ENCODE measurements at regions not wholly inside any gene's neighbourhood (a gene's known extent, or its start where the extent isn't known, plus 50 kb on each side); places are given as distances from the start of the nearest gene placed in this dataset.
A peak's percentile ranks its signal among the peaks of the same experiment; 100 is the strongest.

DNA sequence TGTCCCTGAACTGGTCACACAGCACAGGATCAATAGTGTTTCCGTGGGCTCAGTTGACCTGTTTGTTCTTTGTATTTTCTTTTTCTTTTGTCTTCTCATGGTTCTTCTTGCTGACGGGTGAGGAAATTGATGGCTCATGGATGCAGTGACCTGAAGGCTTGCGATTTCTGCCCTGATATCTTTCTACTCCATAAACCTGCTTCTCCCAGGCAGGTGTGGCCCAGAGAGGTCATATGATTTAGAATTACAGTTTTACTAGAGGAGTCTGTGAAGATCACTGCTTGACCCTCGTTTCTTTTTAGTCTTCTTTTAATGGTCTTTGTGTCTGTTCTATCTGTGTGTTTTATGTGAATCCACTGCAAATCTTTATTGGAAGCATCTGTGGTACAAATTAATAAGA lies 195.1 kb upstream of the KLF6 start:
- Histone ChIP-seq H3K4me3 (ENCODE audit: low read depth in 1 of 2, low read length in 2 of 2) (no peak overlapping the region), H3K9ac (ENCODE audit: low read depth, low read length) (peak overlapping the region; percentile 42), H3K4me1 (ENCODE audit: insufficient read depth, low read length) (peaks cover 49% of the 10 kb centered on the region), H3K79me2 (ENCODE audit: insufficient read depth, low read length) (no peaks in the 10 kb centered on the region), H2AFZ (ENCODE audit: low read depth, low read length) (no peak overlapping the region), H3K4me2 (ENCODE audit: insufficient read depth, low read length) (peak overlapping the region; percentile 49), H3K36me3 (ENCODE audit: insufficient read depth, low read length) (no peaks in the 10 kb centered on the region), H4K20me1 (ENCODE audit: insufficient read depth, low read length) (no peaks in the 10 kb centered on the region), H3K27ac (ENCODE audit: low read length) (peak overlapping the region; percentile 83), H3K27me3 (ENCODE audit: insufficient read depth, low read length, poor library complexity) (no peaks in the 10 kb centered on the region), H3K9me3 (ENCODE audit: insufficient read depth, low read length, severe bottlenecking) (peaks cover 5% of the 10 kb centered on the region)
- TF ChIP-seq EZH2 (IDR thresholded peaks at IDR 0.05; ENCODE audit: borderline replicate concordance, low read depth, low read length, severe bottlenecking) = no peak
- TF ChIP-seq, protein P1, sequence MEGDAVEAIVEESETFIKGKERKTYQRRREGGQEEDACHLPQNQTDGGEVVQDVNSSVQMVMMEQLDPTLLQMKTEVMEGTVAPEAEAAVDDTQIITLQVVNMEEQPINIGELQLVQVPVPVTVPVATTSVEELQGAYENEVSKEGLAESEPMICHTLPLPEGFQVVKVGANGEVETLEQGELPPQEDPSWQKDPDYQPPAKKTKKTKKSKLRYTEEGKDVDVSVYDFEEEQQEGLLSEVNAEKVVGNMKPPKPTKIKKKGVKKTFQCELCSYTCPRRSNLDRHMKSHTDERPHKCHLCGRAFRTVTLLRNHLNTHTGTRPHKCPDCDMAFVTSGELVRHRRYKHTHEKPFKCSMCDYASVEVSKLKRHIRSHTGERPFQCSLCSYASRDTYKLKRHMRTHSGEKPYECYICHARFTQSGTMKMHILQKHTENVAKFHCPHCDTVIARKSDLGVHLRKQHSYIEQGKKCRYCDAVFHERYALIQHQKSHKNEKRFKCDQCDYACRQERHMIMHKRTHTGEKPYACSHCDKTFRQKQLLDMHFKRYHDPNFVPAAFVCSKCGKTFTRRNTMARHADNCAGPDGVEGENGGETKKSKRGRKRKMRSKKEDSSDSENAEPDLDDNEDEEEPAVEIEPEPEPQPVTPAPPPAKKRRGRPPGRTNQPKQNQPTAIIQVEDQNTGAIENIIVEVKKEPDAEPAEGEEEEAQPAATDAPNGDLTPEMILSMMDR (IDR thresholded peaks at IDR 0.05; ENCODE audit: borderline replicate concordance, extremely low read depth, low read length, poor library complexity, severe bottlenecking) = no peak
- DNase-seq (no peak), ATAC-seq (ENCODE audit: insufficient read depth, low read depth) (peak; percentile 30; the same call in 2 of the 3 replicates)

- no peaks in the 10 kb centered on the region for H4K20me1 ChIP-seq (ENCODE audit: insufficient read depth, low read length)
- H2AFZ ChIP-seq (ENCODE audit: low read depth, low read length) = no peak overlapping the region
These were observed 193.8 kb upstream of the KLF6 start for GRCh38 chr10:3978761-3979160.

GRCh38 chr10:3978174-3978573 lies 193.2 kb upstream of the KLF6 start:
- Histone ChIP-seq H3K9me3 (ENCODE audit: insufficient read depth, low read length, severe bottlenecking) (peaks cover 3% of the 10 kb centered on the region), H3K4me3 (ENCODE audit: low read depth in 1 of 2, low read length in 2 of 2) (no peak overlapping the region), H3K4me2 (ENCODE audit: insufficient read depth, low read length) (no peak overlapping the region), H3K4me1 (ENCODE audit: insufficient read depth, low read length) (peaks cover 55% of the 10 kb centered on the region), H3K27ac (ENCODE audit: low read length) (no peak overlapping the region), H2AFZ (ENCODE audit: low read depth, low read length) (no peak overlapping the region), H3K27me3 (ENCODE audit: insufficient read depth, low read length, poor library complexity) (no peaks in the 10 kb centered on the region), H3K79me2 (ENCODE audit: insufficient read depth, low read length) (no peaks in the 10 kb centered on the region), H3K36me3 (ENCODE audit: insufficient read depth, low read length) (no peaks in the 10 kb centered on the region), H3K9ac (ENCODE audit: low read depth, low read length) (no peak overlapping the region), H4K20me1 (ENCODE audit: insufficient read depth, low read length) (no peaks in the 10 kb centered on the region)
- no peak for DNase-seq
- ATAC-seq (ENCODE audit: insufficient read depth, low read depth) = no peak
- TF ChIP-seq EZH2 (IDR thresholded peaks at IDR 0.05; ENCODE audit: borderline replicate concordance, low read depth, low read length, severe bottlenecking) = no peak
- TF ChIP-seq, protein P1 (IDR thresholded peaks at IDR 0.05; ENCODE audit: borderline replicate concordance, extremely low read depth, low read length, poor library complexity, severe bottlenecking) = no peak

More at GRCh38 chr10:3978761-3979160, 193.8 kb upstream of the KLF6 start:
- Histone ChIP-seq H3K9me3 (ENCODE audit: insufficient read depth, low read length, severe bottlenecking) (peaks cover 5% of the 10 kb centered on the region), H3K79me2 (ENCODE audit: insufficient read depth, low read length) (no peaks in the 10 kb centered on the region), H3K9ac (ENCODE audit: low read depth, low read length) (no peak overlapping the region), H3K4me2 (ENCODE audit: insufficient read depth, low read length) (no peak overlapping the region), H3K27ac (ENCODE audit: low read length) (peak overlapping the region; percentile 83), H3K27me3 (ENCODE audit: insufficient read depth, low read length, poor library complexity) (no peaks in the 10 kb centered on the region), H3K36me3 (ENCODE audit: insufficient read depth, low read length) (no peaks in the 10 kb centered on the region), H3K4me3 (ENCODE audit: low read depth in 1 of 2, low read length in 2 of 2) (no peak overlapping the region), H3K4me1 (ENCODE audit: insufficient read depth, low read length) (peaks cover 49% of the 10 kb centered on the region)
- ATAC-seq (ENCODE audit: insufficient read depth, low read depth) (no peak), DNase-seq (no peak)
- TF ChIP-seq, protein P1 (IDR thresholded peaks at IDR 0.05; ENCODE audit: borderline replicate concordance, extremely low read depth, low read length, poor library complexity, severe bottlenecking) = peak; percentile 10
- no peak for TF ChIP-seq EZH2 (IDR thresholded peaks at IDR 0.05; ENCODE audit: borderline replicate concordance, low read depth, low read length, severe bottlenecking)

GRCh38 chr10:3977761-3978160 lies 192.8 kb upstream of the KLF6 start:
- H3K79me2 ChIP-seq (ENCODE audit: insufficient read depth, low read length) = no peaks in the 10 kb centered on the region
- H3K9me3 ChIP-seq (ENCODE audit: insufficient read depth, low read length, severe bottlenecking) = no peaks in the 10 kb centered on the region
- DNase-seq (no peak), ATAC-seq (ENCODE audit: insufficient read depth, low read depth) (no peak)
- no peaks in the 10 kb centered on the region for H4K20me1 ChIP-seq (ENCODE audit: insufficient read depth, low read length)
- no peaks in the 10 kb centered on the region for H3K27me3 ChIP-seq (ENCODE audit: insufficient read depth, low read length, poor library complexity)
- H3K9ac ChIP-seq (ENCODE audit: low read depth, low read length) = no peak overlapping the region
- peaks cover 56% of the 10 kb centered on the region for H3K4me1 ChIP-seq (ENCODE audit: insufficient read depth, low read length)
- no peak overlapping the region for H2AFZ ChIP-seq (ENCODE audit: low read depth, low read length)
- no peak overlapping the region for H3K4me3 ChIP-seq (ENCODE audit: low read depth in 1 of 2, low read length in 2 of 2)
- H3K36me3 ChIP-seq (ENCODE audit: insufficient read depth, low read length) = no peaks in the 10 kb centered on the region
- H3K4me2 ChIP-seq (ENCODE audit: insufficient read depth, low read length) = no peak overlapping the region
- no peak for TF ChIP-seq EZH2 (IDR thresholded peaks at IDR 0.05; ENCODE audit: borderline replicate concordance, low read depth, low read length, severe bottlenecking)
- TF ChIP-seq, protein P1 (IDR thresholded peaks at IDR 0.05; ENCODE audit: borderline replicate concordance, extremely low read depth, low read length, poor library complexity, severe bottlenecking) = no peak
- peak overlapping the region; percentile 5; the same call in 1 of the 2 replicates for H3K27ac ChIP-seq (ENCODE audit: low read length)

Measured in DND-41 (cell line).